COR-L47 (cell line): ENCODE measurements at regions not wholly inside any gene's neighbourhood (a gene's known extent, or its start where the extent isn't known, plus 50 kb on each side); places are given as distances from the start of the nearest gene placed in this dataset.

Experiments used
- DNase-seq: peaks from one replicate; lab custom pipeline; 2025; lab: John Stamatoyannopoulos, UW

DNA sequence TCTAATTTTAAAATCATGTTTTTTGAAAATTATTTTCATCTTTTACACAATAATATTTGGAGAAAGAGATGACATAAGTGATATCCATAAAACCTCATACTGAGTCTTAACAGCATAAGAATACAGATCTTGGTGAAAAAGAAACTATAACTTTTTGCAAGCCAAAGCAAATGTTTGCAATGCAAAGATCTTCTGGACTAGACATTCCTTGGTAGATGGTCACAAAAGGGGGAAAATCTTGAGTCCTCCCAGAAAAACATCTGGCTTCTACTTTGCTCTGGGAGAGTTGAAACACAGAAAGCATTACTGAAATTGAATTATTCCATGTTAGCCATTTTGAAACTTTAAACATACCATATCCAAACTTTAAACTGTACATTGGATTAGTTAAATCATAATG lies 308.2 kb downstream of the ANXA1 start:
- DNase-seq, result no peak

DNA sequence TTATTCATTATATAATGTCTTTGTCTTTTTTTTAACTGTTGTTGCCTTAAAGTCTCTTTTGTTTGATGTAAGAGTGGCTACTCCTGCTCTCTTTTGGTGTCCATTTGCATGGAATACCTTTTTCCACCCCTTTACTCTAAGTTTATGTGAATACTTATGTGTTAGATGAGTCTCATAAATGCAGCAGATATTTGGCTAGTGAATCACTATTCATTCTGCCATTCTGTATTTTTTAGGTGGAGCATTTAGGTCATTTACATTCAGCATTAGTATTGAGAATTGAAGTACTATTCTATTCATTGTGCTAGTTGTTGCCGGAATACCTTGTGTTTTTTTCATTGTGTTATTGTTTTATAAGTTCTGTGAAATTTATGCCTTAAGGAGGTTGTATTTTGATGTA lies 317.1 kb downstream of the ANXA1 start:
- DNase-seq, result no peak

DNA sequence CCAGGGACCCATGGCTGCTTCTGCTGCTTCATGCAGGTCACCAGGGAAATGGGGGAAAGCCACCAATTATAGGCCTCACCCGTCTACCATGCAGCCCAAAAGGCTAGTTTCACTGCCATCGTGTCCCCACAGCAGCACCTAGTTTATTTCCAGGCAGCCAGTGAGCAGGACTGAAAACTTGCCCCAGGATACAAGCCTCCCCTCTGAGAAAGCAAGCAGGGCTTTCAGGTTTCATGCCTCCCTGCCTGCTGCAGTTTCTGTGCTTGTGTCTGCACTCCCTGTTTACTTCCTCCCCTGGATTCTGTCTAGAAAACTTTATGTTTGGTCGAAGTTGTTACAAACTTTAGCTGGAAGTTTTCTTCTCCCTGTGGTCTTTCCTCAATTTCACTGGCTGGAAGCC lies 319.1 kb downstream of the ANXA1 start:
- no peak for DNase-seq

DNA sequence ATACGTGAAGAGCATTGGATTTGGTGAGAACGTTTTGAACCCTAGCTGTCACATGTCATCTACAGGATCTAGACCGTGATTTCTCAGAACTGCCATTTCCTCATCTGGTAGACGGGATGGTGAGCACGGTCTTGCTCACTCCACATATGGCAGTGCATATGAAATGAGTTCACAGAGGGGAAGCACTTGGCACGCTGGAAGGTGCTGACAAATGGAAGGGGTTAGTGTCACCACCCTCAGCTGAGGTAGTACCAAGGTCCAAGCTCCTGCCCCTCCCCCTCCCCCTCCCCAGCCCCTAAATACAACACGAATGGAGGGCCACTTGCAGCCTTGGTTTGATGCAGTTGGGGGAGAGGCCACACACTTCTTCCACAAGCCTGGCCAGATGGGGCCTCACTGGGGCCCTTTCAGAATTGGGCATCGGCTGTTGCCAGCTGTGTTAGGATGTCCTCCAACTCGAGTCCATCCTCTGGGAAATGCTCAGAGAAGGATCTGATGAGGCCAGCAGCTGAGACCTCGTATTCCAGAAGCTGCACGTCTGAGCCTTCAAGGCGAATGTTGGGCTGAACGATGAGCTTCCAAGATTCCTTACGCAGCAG lies 322.4 kb downstream of the ANXA1 start:
- DNase-seq, result no peak

DNA sequence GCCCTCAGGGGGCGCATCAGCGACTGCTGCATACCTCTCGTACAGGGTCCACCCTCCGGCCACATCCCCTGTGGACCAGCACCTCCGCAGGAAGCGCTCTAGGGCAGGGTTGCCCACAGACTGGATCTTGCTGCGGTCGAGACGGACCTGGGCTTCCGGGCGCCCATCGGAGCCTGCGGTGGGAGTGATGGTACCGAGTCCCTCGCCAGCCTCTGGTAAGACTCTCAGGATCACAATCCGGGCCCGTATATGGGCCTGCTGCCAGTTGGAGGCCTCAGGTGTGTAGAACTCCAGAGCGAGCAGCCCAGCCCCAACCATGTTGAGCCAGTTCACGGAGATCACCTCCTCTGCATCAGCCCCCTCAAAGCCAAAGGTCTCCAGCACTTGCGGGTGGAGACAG lies 323.0 kb downstream of the ANXA1 start:
- no peak for DNase-seq

DNA sequence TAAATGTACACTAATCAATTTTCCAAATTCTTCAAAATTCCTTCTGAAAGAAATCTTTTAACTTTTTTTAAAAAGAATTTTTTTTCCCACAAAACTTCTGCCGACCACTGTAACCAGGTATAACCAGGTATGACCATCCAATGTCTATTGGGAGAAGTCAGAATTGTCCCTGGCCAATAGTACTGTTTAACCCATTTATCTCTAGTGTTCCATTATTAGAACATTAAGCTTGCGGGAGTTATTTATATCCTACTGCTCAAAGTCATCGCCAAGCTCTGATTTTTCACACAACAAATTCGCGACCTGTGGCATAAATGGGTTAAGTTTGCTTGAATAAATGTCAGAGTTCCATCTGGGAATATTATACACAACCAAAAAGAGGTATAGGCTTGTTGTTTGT lies 343.2 kb downstream of the ANXA1 start:
- no peak for DNase-seq

DNA sequence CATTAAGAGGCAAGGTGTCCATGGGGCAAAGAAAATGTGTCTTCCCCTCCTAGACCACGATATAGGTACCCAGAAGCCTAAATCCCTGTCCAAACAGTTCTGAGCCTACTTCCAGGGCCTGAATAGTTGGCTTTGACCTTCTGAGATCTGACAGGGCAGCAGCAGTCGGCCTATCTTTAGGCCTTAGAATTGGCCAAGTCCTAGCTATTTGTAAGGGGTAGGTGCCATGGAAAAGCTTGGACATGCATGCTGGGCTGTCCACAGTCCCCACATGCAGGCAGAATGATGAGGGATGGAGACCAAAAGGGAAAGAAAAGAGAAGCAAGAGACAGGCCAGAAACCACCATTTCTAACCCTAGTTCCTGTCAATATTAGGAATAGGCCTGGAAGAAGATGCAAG lies 346.1 kb downstream of the ANXA1 start:
- DNase-seq, result no peak

DNA sequence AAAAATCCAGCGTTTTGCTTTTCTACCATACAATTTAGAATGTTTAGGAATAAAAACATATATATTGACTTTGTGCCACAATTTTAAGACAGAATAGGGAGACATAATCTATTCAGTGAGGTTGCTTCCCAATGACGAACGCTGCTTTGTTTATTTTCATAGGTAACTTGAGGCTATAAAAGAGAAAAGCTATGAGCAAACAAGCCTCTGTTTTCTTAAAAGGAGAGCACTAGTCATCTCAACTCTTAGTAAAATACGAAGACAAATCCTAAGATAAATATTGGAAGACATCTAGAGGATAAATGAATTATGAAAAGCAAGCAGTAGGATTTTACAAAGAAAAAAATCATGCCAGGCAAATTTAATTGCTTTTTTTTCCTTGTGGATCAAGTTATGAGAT lies 363.6 kb downstream of the ANXA1 start:
- no peak for DNase-seq

DNA sequence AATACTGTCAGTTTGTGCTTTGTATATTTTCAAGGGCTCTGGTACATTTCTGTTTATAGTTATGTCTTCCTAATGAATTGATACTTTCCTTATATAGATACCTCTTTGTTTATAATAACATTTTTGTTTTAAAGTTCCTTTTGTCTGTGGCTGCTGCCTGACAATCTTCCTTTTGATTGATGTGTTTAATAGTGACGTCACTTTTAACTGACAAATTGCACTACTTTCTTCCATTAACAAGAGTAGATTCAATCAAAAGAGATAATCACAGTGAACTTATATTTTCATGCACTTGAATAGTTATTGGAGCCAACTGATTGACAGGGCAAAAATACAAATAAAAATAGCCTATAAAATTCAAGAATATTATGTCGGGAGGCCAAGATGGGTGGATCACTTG lies 371.7 kb downstream of the ANXA1 start:
- DNase-seq, result no peak

DNA sequence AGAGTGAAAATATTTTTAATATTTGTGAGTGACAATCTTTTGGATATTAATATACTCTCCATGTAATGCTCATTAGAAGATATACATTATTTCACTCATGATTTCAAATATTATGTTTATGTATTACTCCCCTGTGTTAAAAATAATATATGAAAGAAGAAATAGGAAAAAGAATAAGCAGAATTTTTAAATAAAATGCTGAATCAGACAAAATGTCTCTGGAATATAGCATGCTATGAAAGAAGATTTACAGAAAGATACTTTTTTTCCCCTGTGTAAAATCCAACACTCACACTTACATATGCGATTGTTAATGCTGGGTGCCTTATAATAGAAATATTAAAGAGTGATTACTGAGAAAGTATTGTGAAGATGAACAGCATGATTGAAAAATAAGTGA lies 373.7 kb downstream of the ANXA1 start:
- DNase-seq, result no peak

DNA sequence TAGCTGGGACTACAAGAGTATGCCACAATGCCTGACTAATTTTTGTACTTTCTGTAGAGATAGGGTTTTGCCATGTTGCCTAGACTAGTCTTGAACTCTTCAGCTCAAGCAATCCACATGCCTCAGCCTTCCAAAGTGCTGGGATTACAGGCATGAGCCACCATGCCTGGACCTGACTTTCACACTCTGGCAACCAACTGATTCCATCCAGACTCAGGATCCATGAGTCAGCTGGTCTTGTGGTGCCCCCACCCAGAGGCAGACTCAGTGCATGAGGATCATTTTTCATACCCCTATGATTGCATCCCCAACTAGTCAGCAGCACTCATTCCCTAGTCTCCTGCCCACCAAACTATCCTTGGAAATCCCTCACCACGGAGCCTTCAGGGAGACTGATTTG lies 375.9 kb downstream of the ANXA1 start:
- DNase-seq, result no peak

DNA sequence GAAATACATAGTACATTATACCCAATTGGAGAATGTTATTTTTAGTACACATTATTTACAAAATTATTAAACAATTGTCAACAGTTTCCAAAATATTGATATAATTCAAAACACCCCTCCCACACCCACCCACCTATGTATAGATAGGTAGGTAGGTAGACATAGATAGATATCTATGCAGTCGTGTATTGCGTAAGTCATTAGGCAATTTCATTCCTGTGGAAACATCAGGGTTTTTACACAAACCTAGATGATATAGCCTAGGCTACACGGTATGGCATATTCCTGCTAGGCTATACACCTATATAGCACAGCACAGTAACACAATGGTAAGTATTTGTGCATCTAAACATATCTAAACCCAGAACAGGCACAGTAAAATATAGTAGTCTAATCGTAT lies 377.3 kb downstream of the ANXA1 start:
- DNase-seq, result no peak

DNA sequence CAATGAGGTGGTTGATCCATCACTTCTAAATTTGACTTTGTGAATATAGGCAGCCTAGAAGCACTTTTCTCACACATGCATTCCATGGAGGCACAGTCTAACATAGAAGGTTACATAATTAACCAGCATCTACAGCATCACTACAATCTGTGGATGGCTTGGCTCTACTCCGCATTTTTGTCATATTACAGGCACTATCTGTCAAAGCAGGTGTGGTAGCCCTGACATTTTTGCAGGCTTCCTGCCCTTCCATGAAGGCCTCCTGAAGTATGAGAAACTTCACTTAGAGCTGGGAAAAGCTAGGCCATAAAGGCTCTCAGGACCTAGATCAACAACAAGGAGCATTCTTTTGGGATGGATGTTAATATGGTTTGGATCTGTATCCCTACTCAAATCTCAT lies 378.0 kb downstream of the ANXA1 start:
- DNase-seq, result no peak

DNA sequence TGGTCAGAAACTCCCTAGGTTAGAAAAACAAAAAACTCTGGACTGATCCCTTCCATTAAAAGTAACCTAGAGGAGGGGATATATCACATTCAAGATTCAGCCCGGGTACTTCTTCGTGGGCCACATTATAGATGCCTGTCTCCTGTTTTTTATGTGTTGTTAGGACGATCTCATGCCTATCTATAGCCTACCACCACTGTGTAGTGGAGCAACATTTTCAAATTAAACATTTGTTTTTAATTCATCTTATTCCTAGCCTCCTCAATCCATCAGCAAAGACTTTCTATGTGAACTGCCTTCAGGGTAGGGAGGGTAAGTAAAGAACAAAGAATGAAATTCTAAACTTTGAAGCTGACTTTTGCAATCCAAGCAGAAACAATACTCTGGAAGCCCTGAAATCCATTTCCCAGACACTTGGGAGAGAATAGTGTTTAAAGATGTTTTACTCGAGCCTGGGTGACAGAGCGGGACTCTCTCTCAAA lies 379.4 kb downstream of the ANXA1 start:
- DNase-seq, result no peak

DNA sequence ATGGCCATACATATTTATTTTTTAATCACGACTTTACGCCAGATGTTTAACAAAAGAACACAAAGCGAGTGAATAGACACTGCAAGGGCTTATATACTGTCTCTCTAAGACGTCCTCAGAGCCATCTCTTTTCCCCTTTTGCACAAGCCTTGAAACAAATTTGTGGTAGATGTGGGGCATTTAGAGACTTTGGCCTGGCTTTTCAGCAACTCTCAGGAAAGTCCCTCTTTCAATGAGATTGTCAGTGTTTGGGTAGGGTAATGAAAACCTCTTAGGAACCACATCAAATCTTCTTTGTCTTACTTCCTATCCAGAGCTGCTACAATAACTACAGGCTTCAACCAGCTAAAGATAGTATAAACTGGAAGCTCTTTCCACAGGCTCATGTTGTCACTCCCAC lies 380.0 kb downstream of the ANXA1 start:
- DNase-seq, result no peak

DNA sequence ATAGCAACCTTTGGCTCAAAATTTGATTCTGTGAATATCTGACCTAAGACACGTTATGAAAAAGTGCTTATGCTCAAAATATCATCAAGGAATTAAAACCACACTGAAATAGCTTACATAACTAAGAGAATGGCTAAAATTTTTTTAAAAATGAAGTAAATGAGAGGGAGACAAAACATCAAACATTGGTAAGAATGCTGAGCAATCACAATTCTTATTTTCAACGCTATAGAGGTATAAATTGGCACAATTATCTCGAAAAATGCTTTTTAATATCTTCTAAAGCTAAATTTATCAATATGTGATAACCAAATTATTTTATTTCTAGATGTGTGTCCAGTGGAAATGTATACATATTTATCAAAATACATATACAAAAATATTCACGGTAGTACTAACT lies 381.3 kb downstream of the ANXA1 start:
- DNase-seq, result no peak

DNA sequence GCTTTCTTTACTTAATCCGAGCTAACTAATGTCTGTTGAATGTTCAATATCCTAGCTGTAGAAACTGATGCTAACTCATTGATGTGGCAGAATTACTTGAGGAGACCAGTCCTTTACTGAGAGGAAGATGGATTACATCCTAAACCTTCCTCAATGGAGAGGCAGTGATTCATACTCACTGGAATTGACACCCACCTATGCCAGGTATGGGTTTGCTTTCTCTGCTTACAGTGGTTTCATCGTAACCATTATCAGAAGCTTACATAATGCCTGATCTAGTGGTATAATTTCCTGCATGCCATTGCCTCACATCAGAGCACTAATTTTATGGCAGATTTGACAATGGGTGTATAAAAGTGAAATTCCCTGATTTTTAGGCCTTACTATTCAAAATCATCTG lies 384.7 kb downstream of the ANXA1 start:
- no peak for DNase-seq

DNA sequence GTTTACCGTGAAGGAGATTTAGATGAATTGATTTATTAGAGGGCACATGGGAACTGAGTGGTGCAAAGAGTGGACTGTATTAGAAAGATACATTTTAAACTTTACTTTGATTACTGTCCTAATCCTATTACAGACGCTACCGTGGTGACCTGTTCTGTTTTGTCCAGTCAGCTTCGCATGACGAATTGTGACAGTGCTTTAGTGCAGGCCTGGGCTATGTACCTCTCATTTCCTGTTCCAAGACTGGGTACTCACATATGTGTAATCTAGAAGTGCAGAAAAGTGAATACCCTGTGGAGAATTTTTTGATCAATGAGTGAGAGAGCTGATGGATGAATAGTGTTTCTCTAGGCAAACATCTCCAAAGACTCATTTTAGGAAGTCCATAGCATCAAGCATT lies 385.9 kb downstream of the ANXA1 start:
- no peak for DNase-seq

DNA sequence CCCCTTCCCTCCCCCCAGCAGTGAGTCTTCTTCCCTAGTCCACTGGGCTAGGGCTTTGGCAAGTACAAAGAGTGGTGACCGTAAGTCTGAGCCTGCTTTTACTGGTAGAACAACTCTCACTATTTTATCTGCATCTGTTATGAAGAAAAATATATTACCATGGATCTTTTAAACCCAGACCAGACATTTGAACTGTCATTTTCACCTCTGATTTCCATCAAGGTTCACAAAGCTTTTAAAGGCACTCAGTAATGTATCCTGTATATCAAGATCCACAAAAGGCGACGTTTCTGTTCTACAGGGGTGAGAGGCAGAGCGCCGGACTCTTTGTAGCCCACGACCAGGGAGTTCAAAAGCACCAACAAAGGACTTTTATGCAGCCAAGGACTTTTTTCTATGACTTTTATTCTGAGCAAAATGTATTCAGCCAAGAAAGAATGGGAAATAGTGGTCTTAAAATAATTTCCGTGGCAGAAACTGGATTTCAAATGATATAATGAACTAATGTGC lies 388.3 kb downstream of the ANXA1 start:
- no peak for DNase-seq

DNA sequence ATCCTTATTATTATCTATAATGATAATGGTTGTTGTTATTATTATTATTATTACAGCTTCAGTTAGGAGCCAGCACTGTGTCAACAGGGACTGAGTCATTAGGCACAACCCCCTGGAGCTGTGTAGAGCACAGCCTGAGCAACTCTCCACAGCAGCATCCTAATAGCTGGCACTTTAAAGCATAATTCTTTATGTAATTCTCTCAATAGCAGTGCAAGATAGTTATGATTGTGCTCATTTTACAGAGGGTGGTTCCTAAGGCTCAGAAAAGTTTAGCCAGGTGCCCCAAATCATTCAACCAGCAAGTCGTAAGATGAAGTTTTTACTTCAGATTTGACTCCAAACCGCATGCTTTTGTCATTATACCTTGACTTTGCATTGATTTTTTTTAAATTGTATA lies 390.3 kb downstream of the ANXA1 start:
- DNase-seq, result no peak

DNA sequence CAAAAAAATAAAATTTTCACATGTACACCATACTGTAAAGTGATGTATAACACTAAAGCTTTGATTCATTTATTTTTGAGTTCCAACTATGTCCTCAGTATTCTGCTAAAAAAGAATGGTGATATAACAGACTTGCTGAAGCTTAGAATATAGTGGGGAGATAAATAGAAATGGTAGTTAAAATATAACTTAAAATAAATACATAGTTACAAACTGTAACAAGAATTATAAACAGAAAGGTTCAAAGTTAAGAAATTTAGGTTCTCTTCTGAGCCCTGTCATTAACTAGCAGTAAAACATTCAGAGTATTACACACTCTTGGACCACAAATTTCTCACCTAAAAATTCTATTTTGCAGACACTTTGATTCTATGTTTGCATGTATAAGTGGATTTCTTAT lies 392.1 kb downstream of the ANXA1 start:
- no peak for DNase-seq

DNA sequence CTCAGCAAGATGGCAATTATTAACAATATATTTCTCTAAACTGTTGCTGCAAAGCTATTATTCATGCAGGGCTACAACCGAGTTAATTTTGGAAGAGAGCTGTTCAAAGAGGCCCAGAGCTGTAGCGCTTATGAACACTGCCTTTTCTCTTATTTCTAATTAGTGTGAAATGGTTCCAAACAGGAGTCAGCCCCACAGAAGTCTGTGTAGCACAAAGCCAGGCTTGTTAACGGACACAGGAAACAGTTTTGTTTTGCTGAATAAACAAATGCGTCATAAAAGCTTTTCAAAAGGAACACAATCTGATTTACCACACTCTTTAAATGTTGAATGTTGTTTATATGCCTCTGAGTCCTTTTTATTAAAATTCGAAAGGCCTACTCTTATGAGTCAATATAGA lies 396.5 kb downstream of the ANXA1 start:
- no peak for DNase-seq

DNA sequence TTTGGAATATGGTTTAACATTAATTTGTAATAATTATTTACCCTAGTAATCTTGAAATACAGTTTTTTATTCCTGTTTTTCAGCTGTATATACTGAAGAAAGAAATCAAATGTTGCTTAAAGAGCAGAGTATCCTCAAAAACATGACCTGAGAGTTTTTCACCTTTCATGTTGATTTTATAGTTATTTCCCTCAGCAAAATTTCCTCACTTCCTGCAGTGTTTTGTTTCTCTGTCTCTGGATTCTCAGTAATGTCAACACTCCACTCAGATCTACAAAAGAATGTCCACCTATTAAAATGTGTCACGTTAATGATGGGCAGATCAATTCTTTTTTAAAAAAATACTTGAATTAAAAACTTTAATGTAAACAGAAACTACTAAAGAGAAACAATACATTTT lies 398.3 kb downstream of the ANXA1 start:
- no peak for DNase-seq

DNA sequence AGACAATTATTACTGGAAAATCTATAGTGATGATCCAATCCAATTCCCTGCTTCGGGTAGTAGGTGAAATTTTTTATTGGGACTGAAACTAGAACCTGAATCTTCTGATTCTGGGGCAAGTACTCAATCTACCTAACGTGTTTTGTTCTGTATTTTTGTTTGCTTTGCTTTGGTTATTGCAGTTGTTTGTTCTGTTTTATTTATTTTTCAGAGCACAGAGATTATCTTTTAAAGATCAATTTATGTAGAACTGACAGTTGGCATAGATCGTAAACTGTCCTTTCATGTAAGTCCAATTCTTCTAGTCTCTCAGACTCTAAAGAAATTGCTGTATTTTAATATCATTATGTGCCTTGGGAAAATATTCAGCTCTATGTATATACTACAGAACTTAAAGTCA lies 401.6 kb downstream of the ANXA1 start:
- no peak for DNase-seq

DNA sequence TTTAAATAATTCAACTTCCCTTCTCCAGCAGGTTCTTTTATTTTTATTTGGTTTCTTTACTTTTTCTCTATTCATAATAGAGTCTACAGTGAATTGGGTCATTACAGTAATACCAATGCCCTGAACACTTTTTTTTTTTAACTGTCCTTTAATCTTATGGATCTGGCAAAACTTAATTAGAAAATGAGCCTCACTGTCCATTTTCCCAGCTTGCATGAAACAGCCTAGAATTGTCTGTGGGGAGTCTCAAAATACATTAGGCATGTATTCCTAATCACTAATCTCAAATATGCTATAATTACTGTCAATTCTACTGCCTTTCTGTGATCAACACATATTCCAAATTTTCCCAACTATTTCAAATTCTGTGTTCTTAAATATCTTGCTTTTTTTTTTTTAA lies 406.8 kb downstream of the ANXA1 start:
- no peak for DNase-seq
